Activated CD4-positive, alpha-beta T cell treated with anti-CD3 and anti-CD28 coated beads, Interleukin-2, Interleukin-6, amounts not matched to agents 100 ng/mL and 50 ng/mL, durations not matched to agents 16 hours and 8 hours (primary cell): ENCODE measurements at regions not wholly inside any gene's neighbourhood (a gene's known extent, or its start where the extent isn't known, plus 50 kb on each side); places are given as distances from the start of the nearest gene placed in this dataset.
A peak's percentile ranks its signal among the peaks of the same experiment; 100 is the strongest.

Experiments
- DNase-seq: peaks from one replicate; pipeline ENCODE4 v3.0.0-alpha.2; 2020

DNA sequence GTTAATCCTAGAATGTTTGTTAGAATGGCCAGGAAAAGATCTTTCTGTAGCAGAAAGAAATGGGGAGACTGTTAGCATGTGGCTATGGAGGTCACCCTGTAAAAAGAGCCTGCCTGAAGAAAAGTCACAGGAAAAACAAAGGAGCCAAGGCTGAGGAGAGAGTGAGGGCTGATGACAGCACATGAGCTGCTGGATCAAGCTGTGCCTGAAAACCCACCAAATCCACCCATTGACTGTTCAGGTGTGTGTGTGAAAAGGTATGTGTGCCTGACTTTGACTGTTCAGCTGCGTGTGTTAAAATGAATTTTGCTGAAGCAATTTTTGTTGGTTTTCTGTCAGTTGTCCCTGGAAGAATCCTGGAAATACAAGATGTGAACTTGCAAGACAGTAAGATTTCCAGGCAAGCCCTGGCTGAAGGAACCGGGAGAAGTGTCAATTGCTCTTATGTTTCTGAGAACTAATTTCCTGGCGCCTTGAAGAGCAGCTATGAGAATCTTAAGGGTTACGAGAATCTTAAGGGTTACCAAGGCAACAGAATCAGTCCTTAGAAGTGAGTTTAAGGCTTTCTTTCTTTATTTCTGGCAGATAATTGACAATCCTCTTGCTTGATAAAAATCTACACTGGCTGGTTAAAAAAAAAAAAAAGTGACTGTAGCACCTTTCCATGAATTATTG is 73.0 kb upstream of the LGALSL start:
- DNase-seq: no peak

DNA sequence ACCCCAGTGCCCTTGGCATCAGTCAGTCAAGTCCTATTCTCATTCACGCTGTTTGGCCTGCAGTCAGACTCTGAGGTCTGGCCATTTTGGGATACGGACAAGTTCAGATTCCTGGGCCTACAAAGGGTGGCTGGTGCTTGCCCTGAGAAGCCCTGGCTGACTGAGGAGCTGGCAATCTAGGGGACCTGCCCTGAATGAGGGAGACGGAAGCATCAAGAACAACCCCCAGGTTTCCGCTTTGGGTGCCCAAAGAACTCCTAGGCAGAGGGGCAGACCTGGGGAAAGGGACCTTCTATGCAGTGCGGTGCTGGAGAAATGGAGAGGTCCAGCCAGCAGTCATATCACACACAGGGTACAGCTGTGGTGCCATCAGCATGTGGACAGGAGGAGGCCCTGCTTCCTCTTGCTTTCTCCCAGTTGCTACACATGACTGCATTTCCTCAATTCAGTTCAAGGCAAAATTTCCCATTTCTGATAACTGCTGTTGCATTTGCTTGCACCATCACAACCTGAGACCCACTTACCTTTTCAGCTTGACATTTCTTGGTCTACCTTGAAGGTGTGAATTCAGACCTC is 70.9 kb upstream of the LGALSL start:
- DNase-seq: no peak

DNA sequence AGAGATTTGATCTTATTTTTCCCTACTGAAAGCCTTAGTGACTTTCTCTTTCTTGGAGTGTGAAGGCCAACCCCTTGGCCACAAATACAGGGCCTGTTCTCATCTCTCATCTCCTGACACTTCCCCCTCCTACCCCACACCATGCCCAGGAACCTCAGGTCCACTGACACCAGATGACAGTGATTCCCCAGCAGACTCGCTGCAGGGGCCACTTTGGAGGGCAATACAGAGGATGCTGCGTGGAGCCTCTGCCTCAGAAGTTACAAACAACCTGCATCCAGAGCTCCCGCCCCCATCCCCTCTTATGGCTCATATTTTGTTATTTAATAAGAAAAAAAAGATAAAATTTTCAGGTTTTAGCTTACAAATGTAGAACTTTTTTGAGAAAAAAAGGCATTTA is 70.1 kb upstream of the LGALSL start:
- DNase-seq: no peak

DNA sequence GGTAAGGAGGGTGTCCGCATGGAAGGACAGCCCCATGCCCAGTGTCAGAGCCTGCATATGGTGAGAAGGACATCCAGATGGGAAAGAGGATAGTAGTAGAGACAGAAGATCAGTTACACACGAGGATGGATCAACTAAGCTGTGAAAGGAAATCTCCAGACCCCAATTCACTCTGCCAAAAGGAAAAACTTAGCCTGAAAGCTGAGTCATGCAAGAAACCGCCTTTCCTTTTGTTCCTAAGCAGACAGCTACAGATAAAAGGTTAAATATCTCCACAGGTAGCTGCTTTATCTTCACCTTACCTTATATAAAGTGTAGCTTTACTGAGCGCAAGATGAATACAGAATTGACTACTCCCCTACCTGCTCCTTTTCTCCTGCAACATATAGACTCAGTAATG is 67.3 kb upstream of the LGALSL start:
- no peak for DNase-seq

DNA sequence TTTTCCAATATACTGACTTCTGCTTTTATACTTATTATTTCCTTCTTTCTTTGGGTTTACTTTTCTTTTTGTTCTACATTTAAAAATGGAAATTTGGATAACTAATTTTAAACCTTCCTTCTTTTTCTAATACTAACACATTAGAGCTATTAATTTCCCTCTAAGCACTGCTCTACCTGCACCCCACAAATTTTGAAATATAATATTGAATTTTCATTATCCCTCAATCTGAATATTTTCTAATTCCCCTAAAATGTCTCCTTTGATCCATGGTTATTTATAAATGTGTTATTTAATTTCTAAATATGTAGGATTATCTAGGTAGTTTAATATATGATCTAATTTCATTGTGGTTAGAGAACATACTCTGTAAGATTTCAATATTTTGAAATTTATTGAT is 63.4 kb upstream of the LGALSL start:
- DNase-seq: no peak

DNA sequence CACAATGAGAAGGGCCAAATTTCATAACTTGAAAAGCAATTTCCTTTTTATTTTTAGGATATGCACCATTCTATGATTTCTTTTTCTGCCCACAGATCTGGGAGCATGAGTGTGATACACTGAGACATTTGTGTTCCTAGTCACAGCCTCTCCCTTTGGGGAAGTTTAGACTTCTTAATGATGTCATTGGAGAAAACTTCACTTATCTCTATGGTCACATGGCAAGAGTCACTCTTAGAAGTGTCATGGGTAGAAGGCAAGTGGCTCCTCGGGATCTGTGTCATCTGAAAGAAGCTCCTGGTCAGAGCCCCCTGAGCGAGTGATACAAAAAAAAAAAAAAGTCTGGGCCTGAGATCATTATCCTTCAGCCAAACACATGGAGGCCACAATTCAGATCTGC is 62.5 kb upstream of the LGALSL start:
- no peak for DNase-seq

DNA sequence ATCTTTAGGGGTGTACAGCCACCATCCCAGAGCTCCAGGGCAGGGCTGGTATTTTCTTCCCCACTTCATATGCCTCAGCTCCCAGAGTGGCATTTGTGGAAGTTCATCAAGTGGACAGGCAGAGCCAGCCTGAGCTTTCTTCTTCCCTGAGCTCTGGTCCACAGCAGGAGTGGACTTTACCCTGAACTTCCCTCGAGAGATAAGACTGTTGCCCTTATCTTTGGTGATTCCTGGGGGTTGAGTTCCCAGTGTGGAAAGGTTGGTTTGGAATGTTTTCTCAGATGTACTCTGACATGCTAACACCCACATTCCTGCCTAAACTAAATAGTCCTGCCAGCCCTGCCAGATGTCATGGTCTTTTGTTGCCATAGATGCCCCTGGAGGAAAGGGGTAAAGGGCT is 62.0 kb upstream of the LGALSL start:
- no peak for DNase-seq

DNA sequence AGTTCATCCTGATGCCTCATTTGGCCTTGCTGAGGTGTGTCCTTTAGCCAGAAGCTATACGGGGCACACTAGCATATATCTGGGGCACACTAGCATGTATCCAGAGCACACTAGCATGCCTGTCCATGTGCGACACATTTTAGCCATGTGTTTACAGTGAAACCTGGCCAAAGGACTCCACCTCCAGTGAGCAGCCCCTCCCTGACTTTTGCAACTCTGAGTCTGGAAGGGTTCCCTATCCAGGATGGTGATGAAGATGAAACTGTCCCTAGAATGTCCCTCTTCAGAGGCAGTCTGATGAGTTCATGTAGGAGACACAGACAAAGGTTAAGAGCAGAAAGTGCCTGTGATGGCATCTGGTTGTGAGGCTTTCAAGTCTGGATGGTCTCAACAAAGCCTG is 61.4 kb upstream of the LGALSL start:
- no peak for DNase-seq

DNA sequence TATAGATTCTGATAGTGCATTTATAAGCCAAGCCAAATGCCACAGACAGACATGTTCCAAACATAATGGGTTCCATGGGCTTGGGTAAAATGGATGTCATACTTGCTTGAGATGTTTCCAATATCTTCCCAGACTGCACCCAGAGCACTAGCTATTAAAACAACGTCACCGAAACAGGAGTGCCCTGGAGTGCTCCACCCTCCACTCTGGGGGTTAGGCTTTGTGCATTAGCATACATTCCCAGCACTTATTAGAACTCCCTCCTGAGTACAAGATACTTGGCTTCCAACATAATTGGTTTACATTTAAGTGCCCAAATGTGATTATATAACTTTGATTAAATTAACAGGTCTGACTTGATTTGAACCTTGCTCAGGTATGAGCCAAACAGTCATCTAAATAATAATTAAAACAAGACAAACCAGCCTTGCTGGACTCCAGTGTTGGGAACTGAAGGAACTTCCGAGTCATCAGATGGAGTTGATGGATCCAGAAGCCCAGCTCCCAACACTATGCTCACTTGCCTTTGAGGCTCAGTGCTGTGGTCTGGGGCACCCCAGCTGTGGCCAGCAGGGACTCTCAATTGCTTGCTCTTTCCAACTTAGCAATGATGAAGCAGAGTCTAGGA is 60.5 kb upstream of the LGALSL start:
- DNase-seq: no peak

DNA sequence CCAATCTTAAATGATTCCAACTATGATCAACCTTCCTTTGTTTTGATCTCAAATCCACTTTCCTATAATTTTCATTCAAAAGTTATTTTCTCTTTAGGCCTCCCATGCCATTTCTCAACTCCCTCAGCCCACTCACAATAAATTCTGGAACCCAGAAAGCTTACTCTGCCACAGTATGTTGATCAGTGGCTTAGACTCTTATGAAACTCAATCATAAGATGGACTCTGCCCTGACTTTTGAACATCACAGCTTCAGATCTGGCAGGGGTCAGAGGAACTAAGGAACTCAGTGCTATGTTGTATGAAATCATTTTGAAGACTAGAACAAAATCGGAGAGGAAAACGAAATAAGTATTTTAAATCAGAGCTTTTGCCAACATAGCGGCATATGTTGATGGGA is 59.8 kb upstream of the LGALSL start:
- no peak for DNase-seq

DNA sequence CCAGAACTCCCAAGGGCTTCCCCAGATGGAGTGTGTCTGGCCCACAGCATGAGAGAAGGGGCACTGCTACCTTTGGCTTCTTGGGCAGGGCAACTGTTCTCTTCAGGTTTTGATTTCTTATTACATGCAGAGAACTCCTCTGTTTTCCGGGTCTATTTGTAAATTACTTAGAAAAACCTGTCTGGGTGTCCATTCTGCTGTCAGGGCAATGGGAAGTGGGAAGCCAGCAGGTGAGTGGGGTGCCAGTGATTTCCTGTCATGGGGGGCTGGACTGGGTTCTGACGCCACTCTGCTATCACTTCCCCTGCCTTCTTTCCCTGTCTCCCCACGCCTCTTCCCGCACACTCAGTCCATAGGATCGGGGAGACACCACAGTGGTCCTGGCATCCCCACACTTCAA is 58.0 kb upstream of the LGALSL start:
- DNase-seq: no peak

DNA sequence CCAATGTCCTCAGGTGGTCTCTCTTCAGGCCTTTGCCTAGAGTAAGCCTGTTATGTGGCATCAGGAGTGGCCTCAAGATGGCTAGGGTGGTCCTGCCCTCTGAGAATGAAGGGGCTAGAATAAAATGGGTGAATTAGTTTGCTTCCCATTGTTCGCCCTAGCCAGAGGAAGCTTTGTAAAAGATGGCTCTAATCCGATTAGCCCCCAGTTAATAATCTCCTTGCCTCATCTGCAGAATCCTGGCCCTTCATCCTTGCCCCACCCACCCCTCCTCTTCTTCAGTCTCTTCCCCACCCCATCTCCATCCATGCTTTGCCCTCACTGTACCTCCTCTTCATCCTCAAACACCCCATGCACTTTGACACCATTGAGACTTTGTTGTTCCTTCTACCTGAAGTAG is 57.4 kb upstream of the LGALSL start:
- no peak for DNase-seq

DNA sequence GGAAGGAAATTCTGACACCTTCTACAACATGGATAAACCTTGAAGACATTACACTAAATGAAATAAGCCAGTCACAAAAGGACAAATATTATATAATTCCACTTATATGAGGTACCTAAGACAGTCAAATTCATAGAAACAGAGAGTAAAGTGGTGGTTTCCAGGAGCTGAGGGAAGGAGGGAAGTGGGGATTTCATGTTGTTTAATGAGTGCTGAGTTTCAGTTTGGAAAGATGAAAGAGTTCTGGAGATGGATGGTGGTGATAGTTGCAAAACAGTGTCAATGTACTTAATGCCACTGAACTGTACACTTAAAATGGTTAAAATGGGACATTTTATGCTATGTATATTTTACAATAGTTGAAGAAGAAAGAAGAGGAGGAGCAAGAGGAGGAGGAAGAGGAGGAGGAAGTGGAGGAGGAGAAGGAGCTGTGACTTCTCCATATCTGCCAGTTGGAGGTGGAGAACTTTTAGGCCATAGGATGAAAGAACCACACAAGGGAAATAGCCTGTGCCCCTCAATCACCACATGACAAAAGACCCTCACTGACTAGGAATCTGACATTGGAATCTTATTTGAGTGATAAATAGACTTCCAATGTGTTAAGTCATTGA is 55.3 kb upstream of the LGALSL start:
- DNase-seq: no peak

DNA sequence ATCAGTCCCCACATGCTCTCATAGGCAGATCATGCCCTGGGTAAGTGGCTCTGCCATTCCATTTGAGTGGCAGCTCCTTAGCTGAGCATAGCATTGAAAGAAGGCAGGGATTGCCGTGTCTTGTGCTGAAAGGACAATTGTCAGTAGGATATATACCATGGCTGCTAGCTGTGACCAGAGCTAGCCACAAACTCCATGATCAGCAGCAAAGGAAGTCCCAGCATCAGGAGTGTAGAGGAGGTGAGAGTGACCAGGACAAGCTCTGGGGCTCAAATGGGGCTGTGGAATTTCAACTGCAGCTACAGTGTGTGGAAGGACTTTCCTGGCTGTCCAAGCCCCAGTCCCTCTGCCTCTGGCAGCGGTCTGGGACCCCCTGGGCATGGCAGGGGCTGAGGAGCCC is 54.4 kb upstream of the LGALSL start:
- no peak for DNase-seq

DNA sequence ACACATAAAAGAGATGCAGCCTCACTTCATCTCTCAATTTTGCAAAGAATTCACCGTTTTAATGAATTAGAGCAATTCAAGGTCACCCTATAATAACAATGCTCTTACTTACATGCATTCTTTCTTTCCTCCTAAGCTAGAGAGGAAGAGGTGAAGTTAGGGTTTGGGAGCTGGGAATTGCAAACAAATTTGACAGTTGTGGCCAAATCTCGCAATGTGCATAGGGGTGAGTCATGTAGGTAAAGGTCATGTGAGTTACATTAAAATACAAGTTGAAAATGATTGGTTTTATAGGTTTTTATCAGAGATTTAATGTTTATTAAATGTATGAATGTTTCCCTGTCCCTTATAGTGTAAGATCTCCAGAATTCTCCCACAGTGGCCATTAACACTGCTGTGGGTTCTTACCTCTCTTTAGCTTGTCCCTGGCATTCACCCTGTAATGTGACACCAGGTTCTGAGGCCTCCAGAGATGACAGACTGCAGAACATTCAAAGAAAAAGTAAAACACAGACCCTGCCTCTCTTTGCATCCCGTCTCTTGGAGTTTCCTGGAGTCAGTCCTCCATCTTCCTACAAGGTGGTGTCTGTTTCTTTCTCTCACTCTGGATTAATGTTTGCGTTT is 53.7 kb upstream of the LGALSL start:
- no peak for DNase-seq

DNA sequence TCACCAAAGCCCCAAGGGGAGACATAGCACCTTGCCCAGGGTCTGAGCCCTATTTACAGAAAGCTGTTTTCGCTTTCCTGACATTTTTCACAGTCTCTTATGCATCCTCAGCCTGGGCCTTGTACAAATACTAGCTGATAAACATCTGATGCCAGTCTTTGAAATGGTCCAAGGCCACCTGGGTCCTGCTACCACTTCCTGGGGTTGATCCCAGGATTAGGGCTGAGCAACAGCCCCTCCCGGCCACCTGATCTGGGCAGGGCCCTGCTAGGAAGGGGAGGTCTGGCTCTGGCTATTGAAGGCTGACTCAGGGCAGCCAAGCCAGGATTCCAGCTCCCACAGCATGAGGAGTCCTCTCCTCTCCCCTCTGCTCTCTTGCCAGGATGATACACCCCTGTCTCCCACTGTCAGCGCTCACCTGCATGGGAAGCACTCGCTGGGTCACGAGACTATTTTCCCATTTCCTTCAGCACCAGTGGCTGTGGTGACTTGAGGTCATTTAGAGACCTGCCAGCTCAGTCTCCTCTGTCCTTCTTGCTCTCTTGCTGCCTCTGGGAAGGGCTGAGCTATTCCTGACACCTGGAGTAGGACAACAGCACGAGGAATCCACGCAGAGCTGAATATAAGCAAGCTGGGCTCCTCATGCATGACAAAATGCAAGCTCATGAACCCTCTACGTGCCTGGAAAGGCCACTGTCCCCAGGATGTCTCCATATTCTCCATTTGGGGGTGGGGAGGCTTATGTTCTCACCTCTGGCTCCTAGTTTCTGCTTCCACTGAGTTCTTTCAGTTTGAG is 53.0 kb upstream of the LGALSL start:
- DNase-seq: no peak

DNA sequence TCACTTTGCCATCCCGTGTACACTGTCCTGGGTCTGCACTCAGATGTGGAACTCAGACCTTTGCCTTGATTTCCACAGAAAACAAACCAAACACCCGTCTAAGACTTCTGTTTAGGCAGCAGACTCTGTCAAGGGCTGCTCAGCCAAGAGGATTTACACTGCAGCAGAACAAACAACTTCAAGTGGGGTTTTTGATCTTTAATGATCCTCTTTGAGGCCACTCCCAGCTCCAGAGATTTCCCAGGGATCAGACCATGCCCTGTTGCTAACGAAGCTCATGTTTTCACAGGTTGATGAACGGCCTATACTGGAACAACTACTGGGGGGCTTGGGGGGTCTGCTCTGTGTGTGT is 52.5 kb upstream of the LGALSL start:
- DNase-seq: no peak

DNA sequence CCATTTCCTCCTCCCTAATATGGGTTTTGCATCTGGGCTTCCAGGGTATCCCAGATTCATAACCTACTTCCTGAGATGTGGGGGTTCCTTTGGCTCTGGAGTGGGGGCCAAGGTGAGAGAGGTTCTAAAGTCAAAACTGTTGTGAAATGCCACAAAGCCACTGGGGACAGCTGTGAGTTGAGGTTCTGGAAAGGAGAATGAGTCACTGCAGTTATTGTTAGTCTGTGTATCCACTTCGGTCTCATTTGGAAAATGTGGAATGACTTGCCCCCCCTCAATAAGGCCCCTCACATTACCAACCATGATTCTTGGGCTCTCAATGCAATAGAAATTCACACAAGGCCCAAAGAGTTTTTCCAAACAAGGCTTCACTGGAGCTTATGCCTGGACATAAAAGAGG is 51.1 kb upstream of the LGALSL start:
- peak; percentile 11 for DNase-seq

DNA sequence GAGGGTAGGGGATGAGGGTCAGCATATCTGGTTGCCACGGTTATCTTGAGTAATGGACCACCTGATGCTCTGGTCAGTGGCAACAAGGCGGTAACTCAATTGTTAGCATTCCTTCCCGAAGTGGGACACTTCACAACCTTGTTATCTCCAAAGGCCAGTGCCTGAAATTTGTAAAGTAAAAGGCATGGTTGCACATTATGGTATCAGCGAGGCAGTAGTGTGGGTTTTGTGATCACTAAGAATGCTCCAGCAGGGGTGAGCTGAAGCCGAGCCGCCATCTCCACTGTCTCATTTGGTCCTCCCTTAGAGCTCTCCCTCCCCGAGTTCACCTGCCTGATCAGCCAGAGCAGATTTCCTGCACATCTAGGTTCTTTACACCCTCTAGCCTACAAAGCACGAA is 50.5 kb upstream of the LGALSL start:
- no peak for DNase-seq

DNA sequence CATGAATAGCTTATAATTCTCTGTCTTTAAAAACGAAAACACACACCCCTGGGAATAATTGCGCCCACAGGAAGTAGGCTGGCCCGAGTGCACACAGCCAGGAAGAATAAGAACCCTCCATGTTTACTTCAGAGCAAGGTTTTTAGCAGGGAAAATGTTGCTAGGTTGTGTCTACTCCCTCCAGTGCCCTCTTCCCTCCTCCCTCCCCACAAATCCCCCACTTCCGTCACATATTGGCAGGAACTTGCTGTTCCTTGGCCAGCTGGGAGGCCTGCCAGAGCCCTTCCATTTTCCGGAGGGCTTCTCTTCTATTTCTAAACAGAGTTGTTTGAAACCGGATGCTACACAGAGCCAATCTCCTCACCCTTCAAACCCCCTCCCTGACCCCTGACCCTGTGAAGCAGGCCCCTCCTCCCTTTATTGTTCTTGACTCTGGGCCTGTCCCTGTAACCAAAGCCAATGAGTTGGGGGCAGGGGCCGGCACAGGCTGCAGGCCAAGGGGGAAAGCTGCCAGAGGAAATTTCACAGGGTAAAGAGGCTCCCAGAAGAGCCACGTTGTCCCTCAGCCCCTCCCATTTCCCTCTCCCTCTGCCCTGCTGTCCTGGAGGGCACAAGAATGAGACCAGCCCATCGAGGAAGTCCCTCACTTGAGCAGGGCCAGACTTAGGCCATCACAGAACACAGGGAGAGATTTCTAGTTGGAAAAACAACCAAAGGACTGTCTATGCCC is 49.8 kb upstream of the LGALSL start:
- no peak for DNase-seq
